Posterior vena cava (tissue), 2 donors: ENCODE measurements at regions not wholly inside any gene's neighbourhood (a gene's known extent, or its start where the extent isn't known, plus 50 kb on each side); places are given as distances from the start of the nearest gene placed in this dataset.
"Not testable (repeated sequence)": the region's sequence is repeated elsewhere in the genome, so short reads cannot be mapped to it uniquely, and the experiment has no call there.

ENCODE experiments used
- DNase-seq: peaks from one replicate; pipeline ENCODE4 v3.0.0-alpha.2; 2020; ENCODE audit warnings: low spot score
- intact Hi-C, 2 donors: fragments of 100-400 bp; cut with DNase I; formaldehyde crosslinking; loops; one replicate each; pipeline versions ENCODE4 v1.14.1 to v1.14.2; 2022 to 2023
- donor health status: DM: yes; HTN: yes; CAD: no.
- donor health status: DM: yes; HTN: yes; CAD: no.

- DNase-seq, result peak; percentile 26
- intact Hi-C loops, result no loop called here
These were observed 427.7 kb downstream of the RPS24 start for GRCh38 chr10:78461333-78461732.

- peak; percentile 46 for DNase-seq
These were observed 428.5 kb downstream of the RPS24 start for GRCh38 chr10:78462176-78462575.

GRCh38 chr10:78462726-78463228 is 429.1 kb downstream of the RPS24 start:
- intact Hi-C loops, result no loop called here
- DNase-seq, result peak; percentile 37

More at GRCh38 chr10:78462176-78462575, 428.5 kb downstream of the RPS24 start:
- intact Hi-C loops, result no loop called here

- intact Hi-C loops, result no loop called here
These were observed 430.6 kb downstream of the RPS24 start for GRCh38 chr10:78464118-78464855.

GRCh38 chr10:78464856-78465267 is 431.2 kb downstream of the RPS24 start:
- intact Hi-C loops, result no loop called here
- DNase-seq, result peak; percentile 68

More at GRCh38 chr10:78464118-78464855, 430.6 kb downstream of the RPS24 start:
- no peak for DNase-seq

GRCh38 chr10:78465431-78465830 is 431.8 kb downstream of the RPS24 start:
- no peak for DNase-seq
- intact Hi-C loops, result no loop called here

- intact Hi-C loops, result no loop called here
- DNase-seq, result no peak
These were observed 433.9 kb downstream of the RPS24 start for GRCh38 chr10:78467496-78468106.

GRCh38 chr10:78468731-78469130 is 435.1 kb downstream of the RPS24 start:
- intact Hi-C loops, result not testable (repeated sequence)

GRCh38 chr10:78470267-78471103 is 436.8 kb downstream of the RPS24 start:
- intact Hi-C loops, result no loop called here
- no peak for DNase-seq

More at GRCh38 chr10:78468731-78469130, 435.1 kb downstream of the RPS24 start:
- DNase-seq, result not testable (repeated sequence)

- DNase-seq, result no peak
- intact Hi-C loops, result no loop called here
These were observed 437.7 kb downstream of the RPS24 start for GRCh38 chr10:78471326-78471722.

- intact Hi-C loops, result no loop called here
- no peak for DNase-seq
These were observed 438.3 kb downstream of the RPS24 start for GRCh38 chr10:78471723-78472550.

GRCh38 chr10:78472551-78472890 is 438.9 kb downstream of the RPS24 start:
- DNase-seq, result no peak
- intact Hi-C loops, result no loop called here

GRCh38 chr10:78473006-78473405 is 439.3 kb downstream of the RPS24 start:
- intact Hi-C loops, result loop anchor here in 1 of 2 donors (1.0 kb wide), 1 partner anchor 20 kb away; no protein-coding TSS in a partner anchor
- no peak for DNase-seq

GRCh38 chr10:78474743-78475142 is 441.1 kb downstream of the RPS24 start:
- intact Hi-C loops, result no loop called here
- DNase-seq, result no peak

GRCh38 chr10:78475437-78475836 is 441.8 kb downstream of the RPS24 start:
- no peak for DNase-seq
- intact Hi-C loops, result no loop called here

- no peak for DNase-seq
- intact Hi-C loops, result no loop called here
These were observed 442.5 kb downstream of the RPS24 start for GRCh38 chr10:78476156-78476555.

GRCh38 chr10:78476844-78477243 is 443.2 kb downstream of the RPS24 start:
- DNase-seq, result no peak

GRCh38 chr10:78478919-78479318 is 445.3 kb downstream of the RPS24 start:
- intact Hi-C loops, result no loop called here
- no peak for DNase-seq

More at GRCh38 chr10:78476844-78477243, 443.2 kb downstream of the RPS24 start:
- intact Hi-C loops, result no loop called here

- intact Hi-C loops, result no loop called here
- DNase-seq, result no peak
These were observed 445.8 kb downstream of the RPS24 start for GRCh38 chr10:78479467-78479866.
